Astrocyte (in vitro differentiated cells and primary cell): ENCODE measurements at regions not wholly inside any gene's neighbourhood (a gene's known extent, or its start where the extent isn't known, plus 50 kb on each side); places are given as distances from the start of the nearest gene placed in this dataset.

Source experiments
- DNase-seq: peaks from one replicate; pipeline ENCODE4 v3.0.0-alpha.2; 2010; ENCODE audit warnings: low read depth
- FAIRE-seq: peaks from 2 replicates; lab custom pipeline; 2011; peaks lifted over from hg19 to GRCh38; lab: Jason Lieb, UNC
- H2AFZ ChIP-seq: 2 replicates; pipeline ENCODE4 v1.6.0; 2012; ENCODE audit warnings: low read depth, low read length, inconsistent platforms
- H3K27ac ChIP-seq: 2 replicates; pipeline ENCODE4 v1.5.1; 2011; ENCODE audit warnings: low read depth, low read length, inconsistent platforms
- H3K27me3 ChIP-seq: 2 replicates; pipeline ENCODE4 v1.6.0; 2011; ENCODE audit warnings: low read length, inconsistent platforms; ENCODE audit not compliant: insufficient read depth
- H3K36me3 ChIP-seq: 2 replicates; pipeline ENCODE4 v1.5.1; 2011; ENCODE audit warnings: low read length, inconsistent platforms; ENCODE audit not compliant: insufficient read depth
- H3K4me1 ChIP-seq: 2 replicates; pipeline ENCODE4 v1.5.1; 2011; ENCODE audit warnings: low read length, inconsistent platforms; ENCODE audit not compliant: insufficient read depth
- H3K4me2 ChIP-seq: 2 replicates; pipeline ENCODE4 v1.6.0; 2012; ENCODE audit warnings: low read length, inconsistent platforms
- H3K4me3 ChIP-seq: 2 replicates; pipeline ENCODE4 v1.5.1; 2011; ENCODE audit warnings: low read depth, mild to moderate bottlenecking, low read length, inconsistent platforms; ENCODE audit not compliant: insufficient read depth
- H3K79me2 ChIP-seq: 2 replicates; pipeline ENCODE4 v1.6.0; 2012; ENCODE audit warnings: mild to moderate bottlenecking, low read length, inconsistent platforms; ENCODE audit not compliant: insufficient read depth
- H3K9ac ChIP-seq: 2 replicates; pipeline ENCODE4 v1.6.0; 2012; ENCODE audit warnings: mild to moderate bottlenecking, low read length, inconsistent platforms
- H3K9me3 ChIP-seq: 2 replicates; pipeline ENCODE4 v1.5.1; 2012; ENCODE audit warnings: low read depth, mild to moderate bottlenecking, low read length, inconsistent platforms; ENCODE audit not compliant: insufficient read depth
- H4K20me1 ChIP-seq: 2 replicates; pipeline ENCODE4 v1.6.0; 2012; ENCODE audit warnings: low read length, inconsistent platforms; ENCODE audit not compliant: insufficient read depth
- H3K27ac Mint-ChIP-seq: one replicate; pipeline ENCODE4 v1.8.0; 2021; ENCODE audit warnings: mild to moderate bottlenecking, mixed read lengths; ENCODE audit not compliant: unreplicated experiment
- H3K27me3 Mint-ChIP-seq: one replicate; pipeline ENCODE4 v1.8.0; 2021; ENCODE audit warnings: low read depth, mixed read lengths; ENCODE audit not compliant: unreplicated experiment
- H3K36me3 Mint-ChIP-seq: one replicate; pipeline ENCODE4 v1.8.0; 2021; ENCODE audit warnings: low read depth, mixed read lengths; ENCODE audit not compliant: unreplicated experiment
- H3K4me1 Mint-ChIP-seq: one replicate; pipeline ENCODE4 v1.8.0; 2021; ENCODE audit warnings: low read depth, mixed read lengths; ENCODE audit not compliant: unreplicated experiment
- H3K4me3 Mint-ChIP-seq: one replicate; pipeline ENCODE4 v1.8.0; 2021; ENCODE audit warnings: mild to moderate bottlenecking, moderate library complexity, mixed read lengths; ENCODE audit not compliant: unreplicated experiment
- H3K9me3 Mint-ChIP-seq: one replicate; pipeline ENCODE4 v1.8.0; 2021; ENCODE audit warnings: mild to moderate bottlenecking, mixed read lengths; ENCODE audit not compliant: unreplicated experiment
- CTCF ChIP-seq: IDR thresholded peaks from 2 replicates; pipeline ENCODE4 v1.5.1; 2011; ENCODE audit warnings: low read depth, mild to moderate bottlenecking, inconsistent platforms, low read length, moderate library complexity; ENCODE audit not compliant: insufficient read depth
- EZH2 ChIP-seq: IDR thresholded peaks from 2 replicates; pipeline ENCODE4 v1.6.1; 2012; ENCODE audit warnings: mild to moderate bottlenecking, low read length, inconsistent platforms; ENCODE audit not compliant: insufficient read depth

GRCh38 chr22:20653012-20653794 is 120.7 kb upstream of the SERPIND1 start:
- peaks cover 3% of the 10 kb centered on the region for H3K4me1 ChIP-seq
- FAIRE-seq (no peak), DNase-seq (no peak)
- H3K4me3 Mint-ChIP-seq = no peak overlapping the region
- peaks cover 31% of the 10 kb centered on the region for H3K27me3 Mint-ChIP-seq
- H3K9ac ChIP-seq = no peak overlapping the region
- H2AFZ ChIP-seq = no peak overlapping the region
- peaks cover 2% of the 10 kb centered on the region for H3K4me1 Mint-ChIP-seq
- no peaks in the 10 kb centered on the region for H3K36me3 Mint-ChIP-seq
- no peaks in the 10 kb centered on the region for H3K79me2 ChIP-seq
- no peak for TF ChIP-seq CTCF
- no peak for TF ChIP-seq EZH2
- no peaks in the 10 kb centered on the region for H4K20me1 ChIP-seq
- no peaks in the 10 kb centered on the region for H3K9me3 Mint-ChIP-seq
- no peaks in the 10 kb centered on the region for H3K36me3 ChIP-seq
- peaks cover 2% of the 10 kb centered on the region for H3K9me3 ChIP-seq
- H3K27ac ChIP-seq = no peak overlapping the region
- no peak overlapping the region for H3K4me2 ChIP-seq
- H3K4me3 ChIP-seq = no peak overlapping the region
- no peak overlapping the region for H3K27ac Mint-ChIP-seq
- no peaks in the 10 kb centered on the region for H3K27me3 ChIP-seq

GRCh38 chr22:20653795-20654342 is 120.0 kb upstream of the SERPIND1 start:
- Histone ChIP-seq H3K9me3 (peaks cover 2% of the 10 kb centered on the region), H3K27me3 (peaks cover under 1% of the 10 kb centered on the region), H4K20me1 (no peaks in the 10 kb centered on the region), H3K27ac (no peak overlapping the region), H2AFZ (no peak overlapping the region), H3K9ac (no peak overlapping the region), H3K4me3 (no peak overlapping the region), H3K4me2 (no peak overlapping the region), H3K36me3 (no peaks in the 10 kb centered on the region), H3K4me1 (peaks cover 3% of the 10 kb centered on the region), H3K79me2 (no peaks in the 10 kb centered on the region)
- DNase-seq (no peak), FAIRE-seq (no peak)
- peaks cover 35% of the 10 kb centered on the region for H3K27me3 Mint-ChIP-seq
- no peak overlapping the region for H3K27ac Mint-ChIP-seq
- H3K4me1 Mint-ChIP-seq = peaks cover 2% of the 10 kb centered on the region
- no peak overlapping the region for H3K4me3 Mint-ChIP-seq
- H3K9me3 Mint-ChIP-seq = no peaks in the 10 kb centered on the region
- TF ChIP-seq CTCF = no peak
- TF ChIP-seq EZH2 = no peak
- H3K36me3 Mint-ChIP-seq = no peaks in the 10 kb centered on the region
